ENCODE measurements at regions not wholly inside any gene's neighbourhood (a gene's known extent, or its start where the extent isn't known, plus 50 kb on each side); places are given as distances from the start of the nearest gene placed in this dataset.

GRCh38 chr17:52504081-52504480, 345.6 kb upstream of the CA10 start:
- no peak for TF ChIP-seq POLR2A (IDR thresholded peaks at IDR 0.05; ENCODE audit: borderline replicate concordance, extremely low read depth, insufficient read depth, insufficient read length)
- TF ChIP-seq POLR2AphosphoS5 (IDR thresholded peaks at IDR 0.05; ENCODE audit: low read depth, low read length), result no peak

Measured in HCT116 (cell line).